Kidney epithelial cell (primary cell): ENCODE measurements at regions not wholly inside any gene's neighbourhood (a gene's known extent, or its start where the extent isn't known, plus 50 kb on each side); places are given as distances from the start of the nearest gene placed in this dataset.

ENCODE experiments used
- DNase-seq: peaks from one replicate; pipeline ENCODE4 v3.0.0-alpha.2; 2010; ENCODE audit warnings: low read depth
- H3K27me3 ChIP-seq: 2 replicates; pipeline ENCODE4 v1.6.0; 2011; ENCODE audit warnings: low read length; ENCODE audit not compliant: control insufficient read depth, insufficient read depth
- H3K36me3 ChIP-seq: 2 replicates; pipeline ENCODE4 v1.5.1; 2011; ENCODE audit warnings: low read length; ENCODE audit not compliant: control insufficient read depth, insufficient read depth
- H3K4me3 ChIP-seq: 2 replicates; pipeline ENCODE4 v1.5.1; 2011; ENCODE audit warnings: low read depth, mild to moderate bottlenecking, control low read depth, low read length
- TF ChIP-seq, protein P1 (sequence below): IDR thresholded peaks from 2 replicates; pipeline ENCODE4 v1.5.1; 2011; ENCODE audit warnings: mild to moderate bottlenecking, moderate library complexity, low read length, control low read depth, inconsistent platforms; ENCODE audit not compliant: insufficient read depth, poor library complexity, severe bottlenecking

- Histone ChIP-seq H3K36me3 (no peaks in the 10 kb centered on the region), H3K27me3 (no peaks in the 10 kb centered on the region), H3K4me3 (no peak overlapping the region)
- TF ChIP-seq, protein P1, sequence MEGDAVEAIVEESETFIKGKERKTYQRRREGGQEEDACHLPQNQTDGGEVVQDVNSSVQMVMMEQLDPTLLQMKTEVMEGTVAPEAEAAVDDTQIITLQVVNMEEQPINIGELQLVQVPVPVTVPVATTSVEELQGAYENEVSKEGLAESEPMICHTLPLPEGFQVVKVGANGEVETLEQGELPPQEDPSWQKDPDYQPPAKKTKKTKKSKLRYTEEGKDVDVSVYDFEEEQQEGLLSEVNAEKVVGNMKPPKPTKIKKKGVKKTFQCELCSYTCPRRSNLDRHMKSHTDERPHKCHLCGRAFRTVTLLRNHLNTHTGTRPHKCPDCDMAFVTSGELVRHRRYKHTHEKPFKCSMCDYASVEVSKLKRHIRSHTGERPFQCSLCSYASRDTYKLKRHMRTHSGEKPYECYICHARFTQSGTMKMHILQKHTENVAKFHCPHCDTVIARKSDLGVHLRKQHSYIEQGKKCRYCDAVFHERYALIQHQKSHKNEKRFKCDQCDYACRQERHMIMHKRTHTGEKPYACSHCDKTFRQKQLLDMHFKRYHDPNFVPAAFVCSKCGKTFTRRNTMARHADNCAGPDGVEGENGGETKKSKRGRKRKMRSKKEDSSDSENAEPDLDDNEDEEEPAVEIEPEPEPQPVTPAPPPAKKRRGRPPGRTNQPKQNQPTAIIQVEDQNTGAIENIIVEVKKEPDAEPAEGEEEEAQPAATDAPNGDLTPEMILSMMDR: no peak
- no peak for DNase-seq
These were observed 86.3 kb upstream of the XCR1 start for GRCh38 chr3:46113608-46114007.

GRCh38 chr3:46112984-46113383 lies 85.7 kb upstream of the XCR1 start:
- TF ChIP-seq, protein P1: no peak

GRCh38 chr3:46112296-46112695 lies 85.0 kb upstream of the XCR1 start:
- Histone ChIP-seq H3K4me3 (no peak overlapping the region), H3K36me3 (no peaks in the 10 kb centered on the region), H3K27me3 (no peaks in the 10 kb centered on the region)
- no peak for DNase-seq
- TF ChIP-seq, protein P1: no peak

More at GRCh38 chr3:46112984-46113383, 85.7 kb upstream of the XCR1 start:
- Histone ChIP-seq H3K27me3 (no peaks in the 10 kb centered on the region), H3K4me3 (no peak overlapping the region), H3K36me3 (no peaks in the 10 kb centered on the region)
- DNase-seq: no peak

DNA sequence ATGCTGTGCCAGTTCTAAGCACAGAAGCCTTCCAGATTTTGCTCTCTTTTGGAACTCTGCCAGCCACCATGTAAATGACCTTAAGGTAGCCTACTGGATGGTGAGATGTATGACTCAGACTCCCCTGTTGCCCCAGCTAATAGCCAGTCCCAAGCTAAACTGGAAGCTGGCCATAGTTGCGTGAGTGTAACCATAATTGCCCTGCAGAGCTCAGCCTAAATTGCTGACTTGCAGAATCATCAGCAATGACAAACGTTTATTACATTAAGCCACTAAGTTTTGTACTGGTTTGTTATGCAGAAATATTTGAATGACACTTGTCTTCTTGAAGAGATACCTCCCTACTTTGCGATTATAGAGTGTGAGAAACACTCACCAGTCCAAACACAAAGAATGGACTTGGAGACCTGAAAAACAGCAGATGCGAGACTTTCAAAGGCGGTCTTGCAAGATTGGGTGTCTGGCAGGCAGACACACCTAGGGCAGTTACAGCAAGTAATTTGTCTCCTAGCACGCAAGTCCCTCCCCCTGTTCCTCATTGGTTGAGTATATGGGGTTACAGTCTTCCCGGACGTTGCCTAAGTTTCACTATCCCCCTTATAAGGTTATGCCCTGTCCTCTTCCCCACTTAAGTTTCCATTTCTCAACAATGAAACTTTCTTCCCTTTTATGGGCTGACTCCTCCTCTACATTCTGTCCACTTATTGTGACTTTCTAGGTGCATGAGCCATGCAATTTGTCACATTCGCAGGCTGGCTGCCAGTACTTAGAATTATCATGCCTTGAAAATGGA lies 83.6 kb upstream of the XCR1 start:
- Histone ChIP-seq H3K27me3 (no peaks in the 10 kb centered on the region), H3K36me3 (no peaks in the 10 kb centered on the region), H3K4me3 (no peak overlapping the region)
- DNase-seq: peak; percentile 70
- TF ChIP-seq, protein P1: no peak

DNA sequence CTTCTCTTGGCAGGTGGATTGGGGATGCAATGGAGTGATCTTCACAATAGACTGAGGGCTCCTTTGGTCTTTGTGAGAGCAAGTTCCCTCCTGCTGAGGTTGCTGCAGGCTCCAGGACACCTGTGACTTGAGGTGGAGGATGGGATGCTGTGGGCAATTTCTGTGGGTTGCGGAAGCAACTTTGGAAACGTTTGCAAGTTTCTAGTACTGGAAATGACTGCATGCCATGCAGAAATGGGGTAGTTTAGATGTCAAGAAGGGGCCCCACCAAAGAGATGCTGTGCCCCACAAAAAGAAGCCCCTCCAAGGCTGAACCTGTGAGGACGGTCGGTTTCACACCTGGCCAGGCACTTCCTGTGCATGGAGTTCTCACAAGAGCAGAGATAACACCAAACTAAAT lies 80.4 kb upstream of the XCR1 start:
- Histone ChIP-seq H3K36me3 (no peaks in the 10 kb centered on the region), H3K27me3 (no peaks in the 10 kb centered on the region), H3K4me3 (no peak overlapping the region)
- no peak for DNase-seq
- TF ChIP-seq, protein P1: no peak
